Right hindlimb (tissue), 1 donor: ENCODE measurements at regions not wholly inside any gene's neighbourhood (a gene's known extent, or its start where the extent isn't known, plus 50 kb on each side); places are given as distances from the start of the nearest gene placed in this dataset.

ENCODE experiments used
- DNase-seq: peaks from one replicate; pipeline ENCODE4 v3.0.0-alpha.2; 2018

DNA sequence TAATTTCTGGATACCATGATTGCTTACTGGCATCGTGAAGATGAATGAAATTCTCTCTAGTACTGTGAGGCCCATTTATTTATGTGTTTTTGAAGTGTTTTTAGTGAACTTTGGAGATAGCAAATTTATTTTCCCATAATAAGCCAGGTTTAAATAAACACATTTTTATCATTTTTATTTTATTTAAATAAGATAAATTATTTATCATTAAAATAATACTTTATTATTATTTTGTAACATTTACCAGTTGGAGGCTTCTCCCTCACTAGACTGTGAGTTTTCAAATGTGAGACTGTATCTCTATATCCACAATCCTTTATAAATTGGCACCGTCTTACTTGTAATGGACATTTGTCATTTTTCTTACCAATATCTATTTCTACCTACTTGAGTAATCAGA lies 351.7 kb downstream of the METTL15 start:
- no peak for DNase-seq

DNA sequence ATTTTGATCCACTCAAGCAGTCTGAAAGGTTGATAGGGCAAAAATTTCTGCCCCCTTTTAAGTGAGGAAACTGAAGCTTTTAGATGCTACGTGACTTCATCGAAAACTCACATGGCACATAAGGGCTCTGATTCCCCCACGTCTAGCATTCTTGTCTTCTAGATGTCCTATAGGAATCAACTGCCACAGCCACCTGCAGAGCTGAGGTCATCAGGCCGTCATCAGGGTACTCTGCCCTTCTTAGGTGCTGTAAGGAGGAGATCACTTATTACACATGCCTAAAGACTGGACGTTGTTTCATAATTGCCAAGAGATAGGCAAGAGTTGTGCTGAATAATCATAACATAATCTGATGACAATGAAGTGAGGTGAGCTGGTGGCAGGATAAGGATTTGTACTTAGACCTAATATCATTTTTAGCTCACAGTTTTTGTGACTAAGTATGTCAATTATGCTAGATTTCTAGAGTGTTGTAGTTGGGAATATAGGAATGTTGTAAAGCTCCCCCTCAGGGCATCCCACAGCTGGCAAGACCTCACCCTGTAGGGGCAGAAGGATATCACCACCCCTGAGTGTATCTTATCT lies 349.4 kb downstream of the METTL15 start:
- no peak for DNase-seq

DNA sequence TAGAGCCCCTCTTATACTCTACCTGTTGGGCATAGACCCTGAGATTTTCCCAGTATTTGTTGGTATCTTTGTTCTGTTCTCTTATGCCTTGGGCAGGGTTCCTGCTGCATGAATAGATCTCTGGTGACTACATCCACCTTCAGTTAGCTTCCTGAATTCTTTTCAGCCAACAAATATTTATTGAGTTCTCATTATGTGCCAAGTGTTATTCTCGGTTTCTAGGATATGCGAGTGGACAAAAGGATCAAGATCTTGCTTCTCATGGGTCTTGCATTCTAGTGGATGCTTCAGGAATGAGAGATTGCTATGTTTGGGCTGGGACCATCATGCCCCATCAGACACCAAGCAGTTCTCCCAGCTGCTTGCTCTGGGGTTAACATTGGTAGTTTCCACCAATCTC lies 340.0 kb downstream of the METTL15 start:
- DNase-seq: no peak

DNA sequence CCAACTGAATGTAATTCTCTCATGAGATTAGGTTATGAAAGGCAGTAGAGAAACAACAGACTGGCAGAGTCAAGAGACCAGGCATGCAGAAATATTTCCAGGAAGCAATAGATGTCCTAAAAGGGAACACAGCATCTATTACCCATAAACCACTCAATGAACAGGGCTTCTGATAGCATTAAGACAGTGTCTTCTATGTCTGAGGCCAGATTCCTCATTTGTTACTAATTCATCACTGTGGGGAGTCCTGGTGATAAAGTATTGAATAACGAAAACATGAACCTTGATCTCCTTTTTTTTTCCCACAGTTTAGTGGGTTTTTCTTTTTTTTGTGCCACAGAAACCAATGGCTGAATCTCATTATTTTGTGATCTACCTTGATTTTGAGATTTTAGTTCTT lies 339.0 kb downstream of the METTL15 start:
- DNase-seq: no peak

DNA sequence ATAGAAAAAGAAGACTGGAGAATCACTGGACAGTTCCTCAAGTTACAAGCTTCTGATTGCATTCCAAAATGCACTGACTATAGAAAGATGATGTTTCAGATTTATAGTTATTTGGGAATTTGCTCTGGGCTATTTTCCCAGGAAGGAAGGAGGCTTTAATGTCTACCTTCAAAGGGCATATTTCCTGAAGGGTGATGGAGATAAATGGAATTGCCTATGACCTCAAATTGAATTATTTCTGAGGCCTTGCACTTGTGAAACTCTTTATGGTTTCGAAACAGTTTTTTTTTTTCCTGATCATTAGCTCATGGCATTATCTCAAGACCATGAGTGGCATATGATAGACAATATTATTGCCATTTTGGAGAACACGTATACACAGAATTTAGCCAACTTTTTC lies 333.9 kb downstream of the METTL15 start:
- no peak for DNase-seq

DNA sequence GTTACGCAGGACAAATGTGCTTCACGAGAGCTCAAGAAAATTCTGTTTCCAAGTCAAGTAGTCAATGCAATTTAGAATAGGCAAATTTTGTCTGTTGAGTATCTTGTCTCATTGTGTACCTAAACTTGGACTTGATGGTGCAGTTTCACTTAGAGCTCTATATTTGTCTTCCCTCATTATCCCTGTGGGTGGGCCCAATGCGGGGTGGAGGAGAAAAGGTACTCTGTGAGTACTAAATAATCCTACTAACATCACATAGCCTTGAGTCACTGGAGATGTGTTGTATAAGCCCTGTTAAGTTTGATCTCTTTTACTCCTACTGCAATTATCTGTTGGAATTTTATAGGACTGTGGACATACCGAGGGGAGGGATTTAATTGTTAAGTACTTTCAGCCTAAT lies 331.2 kb downstream of the METTL15 start:
- no peak for DNase-seq

DNA sequence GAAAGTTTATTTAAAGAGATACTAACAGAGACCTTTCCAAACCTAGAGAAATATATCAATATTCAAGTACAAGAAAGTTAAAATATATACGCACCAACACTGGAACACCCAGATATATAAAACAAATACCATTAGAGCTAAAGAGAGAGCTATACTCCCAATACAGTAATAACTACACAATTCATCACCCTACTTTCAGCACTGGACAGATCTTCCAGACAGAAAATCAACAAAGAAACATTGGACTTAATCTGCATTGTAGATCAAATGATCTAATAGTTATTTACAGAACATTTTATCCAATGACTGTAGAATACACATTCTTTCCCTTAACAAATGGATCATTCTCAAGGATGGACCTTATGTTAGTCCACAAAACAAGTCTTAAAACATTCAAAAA lies 311.9 kb downstream of the METTL15 start:
- DNase-seq: no peak

DNA sequence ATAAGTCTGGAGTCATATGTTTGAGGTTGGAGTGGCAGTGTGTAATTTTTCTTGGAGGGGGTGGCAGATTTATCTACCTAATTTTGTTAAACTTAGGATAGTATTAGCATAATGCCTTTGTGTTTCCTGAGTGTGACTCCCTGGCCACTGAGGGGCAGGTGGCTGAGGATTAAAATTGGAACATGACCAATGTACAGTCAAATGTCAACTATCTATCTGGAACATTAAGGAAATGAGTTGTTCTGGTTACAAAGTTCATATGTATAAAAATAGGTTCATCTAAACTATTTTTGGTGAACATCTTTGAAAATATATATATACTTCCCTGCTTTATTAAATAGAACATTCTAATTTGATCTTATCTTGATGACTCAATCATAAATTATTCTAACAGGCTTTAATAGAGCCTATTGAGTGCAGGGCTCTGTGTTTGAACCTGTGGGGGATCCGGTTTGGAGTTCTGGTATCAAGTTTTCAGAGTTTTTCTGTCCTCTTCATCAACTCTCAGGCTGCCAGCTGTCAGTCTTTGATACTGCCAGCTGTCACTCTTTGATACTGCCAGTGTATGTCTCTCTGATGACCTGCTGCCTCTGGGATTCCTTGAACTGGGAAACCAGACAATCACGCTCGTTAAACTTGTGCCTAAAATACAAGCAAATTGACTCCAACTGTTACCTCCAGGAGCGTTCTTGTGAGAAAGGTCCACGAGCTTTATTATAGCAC lies 309.6 kb downstream of the METTL15 start:
- no peak for DNase-seq

DNA sequence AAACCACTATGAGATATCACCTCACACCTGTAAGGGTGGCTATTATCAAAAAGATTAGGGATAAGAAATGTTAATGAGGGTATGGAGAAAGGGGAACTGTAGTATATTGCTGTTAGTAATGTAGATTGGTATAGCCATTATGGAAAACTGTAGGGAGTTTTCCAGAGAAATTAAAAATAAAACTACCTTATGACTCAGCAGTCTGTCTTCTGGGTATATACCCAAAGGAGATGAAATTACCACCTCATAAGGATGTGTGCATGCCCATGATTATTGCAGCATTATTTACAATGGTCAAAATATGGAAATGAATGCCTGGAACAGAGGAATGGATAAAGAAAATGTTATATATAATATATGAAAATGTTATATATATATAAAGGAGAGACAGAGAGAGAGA lies 303.8 kb downstream of the METTL15 start:
- no peak for DNase-seq

DNA sequence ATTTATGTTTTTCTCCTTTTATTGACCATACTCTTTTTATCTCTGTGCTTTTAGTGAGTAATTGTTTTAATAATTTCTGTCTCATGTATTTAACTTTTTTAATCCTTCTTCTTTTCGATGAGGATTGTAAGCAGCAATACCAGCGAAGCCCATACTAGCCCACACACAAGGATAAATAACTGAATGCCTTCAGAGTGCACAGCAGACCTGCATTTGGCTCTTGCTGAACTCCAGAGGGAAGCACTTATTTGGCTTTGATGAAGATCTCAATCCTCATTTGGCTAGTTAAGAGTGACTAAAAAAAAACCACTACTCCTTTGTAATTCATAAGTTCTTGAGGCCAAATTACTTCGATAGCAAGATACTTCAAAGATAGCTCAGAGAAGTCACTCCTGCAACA lies 293.3 kb downstream of the METTL15 start:
- no peak for DNase-seq

DNA sequence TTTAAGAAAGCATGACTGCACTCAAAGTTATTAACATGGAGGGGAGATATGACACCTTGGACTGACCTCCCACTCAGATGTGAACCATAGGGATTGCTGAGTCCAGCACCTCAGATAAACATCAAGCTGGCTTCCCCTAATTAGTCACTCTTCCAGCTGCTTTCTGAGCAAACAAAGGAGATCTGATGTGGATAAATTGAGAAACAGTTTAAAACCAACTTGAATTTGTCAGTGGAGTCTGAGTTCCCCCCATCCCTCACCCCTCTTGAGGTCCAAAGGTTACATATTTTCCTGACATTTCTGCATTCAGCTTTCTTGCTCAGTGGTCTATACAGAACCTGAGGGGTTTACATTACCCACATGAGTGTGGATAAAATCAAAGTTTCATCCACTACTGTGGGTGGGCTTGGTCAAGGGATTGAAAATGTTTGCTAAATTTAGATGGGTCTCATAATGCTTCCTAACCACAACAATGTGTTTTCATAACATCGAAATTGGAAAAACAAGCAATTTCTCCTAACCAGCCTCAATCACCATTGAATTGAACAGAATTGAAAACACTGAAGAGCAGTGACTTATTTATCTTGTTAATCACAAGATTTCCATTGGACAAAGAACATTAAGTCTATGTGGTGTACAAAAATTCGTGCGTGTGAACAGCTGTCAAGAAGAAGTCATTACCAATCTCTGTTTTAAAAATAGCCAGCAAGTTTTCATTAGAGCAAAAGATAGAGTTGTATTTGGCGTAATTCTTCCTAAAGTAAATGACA lies 292.3 kb downstream of the METTL15 start:
- no peak for DNase-seq

DNA sequence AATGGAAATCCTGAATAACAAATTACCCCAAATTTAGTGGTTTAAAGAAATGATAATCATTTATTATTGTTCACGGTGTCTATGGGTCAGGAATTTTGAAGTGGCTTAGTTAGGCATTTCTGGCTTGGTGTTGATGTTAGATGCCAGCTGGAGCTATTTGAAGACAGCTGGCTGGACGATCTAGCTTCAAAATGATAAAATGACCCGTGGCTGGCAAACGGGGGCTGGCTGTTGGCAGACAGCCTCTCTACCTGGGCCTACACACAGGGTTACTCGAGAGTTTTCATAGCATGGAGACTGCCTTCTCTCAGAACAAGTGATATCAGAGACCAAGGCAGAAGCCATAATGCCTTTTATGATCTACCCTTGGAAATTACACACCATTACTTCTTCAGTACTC lies 285.2 kb downstream of the METTL15 start:
- no peak for DNase-seq

DNA sequence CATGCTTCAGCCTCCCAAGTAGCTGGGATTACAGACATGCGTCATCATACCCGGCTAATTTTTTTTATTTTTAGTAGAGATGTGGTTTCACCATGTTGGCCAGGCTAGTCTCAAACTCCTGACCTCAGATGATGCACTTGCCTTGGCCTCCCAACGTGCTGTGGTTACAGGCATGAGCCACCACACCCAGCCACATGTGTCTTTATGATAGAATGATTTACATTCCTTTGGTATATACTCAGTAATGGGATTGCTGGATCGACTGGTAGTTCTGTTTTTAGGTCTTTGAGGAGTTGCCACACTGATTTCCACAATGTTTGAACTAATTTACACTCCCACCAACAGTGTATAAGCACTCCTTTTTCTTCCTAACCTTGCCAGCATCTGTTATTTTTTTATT lies 276.2 kb downstream of the METTL15 start:
- no peak for DNase-seq

DNA sequence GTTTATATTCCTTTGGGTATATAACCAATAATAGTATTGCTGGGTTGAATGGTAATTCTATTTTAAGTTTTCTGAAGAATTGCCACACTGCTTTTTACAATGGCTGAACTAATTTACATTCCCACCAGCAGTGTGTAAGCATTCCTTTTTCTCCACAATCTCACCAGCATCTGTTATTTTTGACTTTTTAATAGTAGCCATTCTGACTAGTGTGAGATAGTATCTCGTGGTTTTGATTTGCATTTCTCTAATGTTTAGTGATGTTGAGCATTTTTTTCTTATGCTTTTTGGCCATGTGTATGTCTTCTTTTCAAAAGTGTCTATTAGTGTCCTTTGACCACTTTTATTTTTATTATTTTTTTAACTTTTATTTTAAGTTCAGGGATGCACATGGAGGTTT lies 275.3 kb downstream of the METTL15 start:
- DNase-seq: no peak
